HG03558 (cell line): ENCODE measurements at regions not wholly inside any gene's neighbourhood (a gene's known extent, or its start where the extent isn't known, plus 50 kb on each side); places are given as distances from the start of the nearest gene placed in this dataset.
"Not testable (repeated sequence)": the region's sequence is repeated elsewhere in the genome, so short reads cannot be mapped to it uniquely, and the experiment has no call there.

Experiments
- ATAC-seq: cut with Tn5 transposase; IDR thresholded peaks from one replicate; pipeline ENCODE4 v1.9.1; 2021; ENCODE audit warnings: moderate number of reproducible peaks; ENCODE audit not compliant: unreplicated experiment; ENCODE audit errors: extremely low read depth

- ATAC-seq, result no peak
Measured at GRCh38 chr1:81192647-81193642, 607.8 kb upstream of the ADGRL2 start.

GRCh38 chr1:81190003-81190402 lies 610.7 kb upstream of the ADGRL2 start:
- no peak for ATAC-seq

GRCh38 chr1:81187635-81188034 lies 613.1 kb upstream of the ADGRL2 start:
- no peak for ATAC-seq

GRCh38 chr1:81186261-81186660 lies 614.5 kb upstream of the ADGRL2 start:
- ATAC-seq, result no peak

- no peak for ATAC-seq
Measured at GRCh38 chr1:81183553-81183952, 617.2 kb upstream of the ADGRL2 start.

- ATAC-seq, result no peak
Measured at GRCh38 chr1:81183051-81183450, 617.7 kb upstream of the ADGRL2 start.

- ATAC-seq, result no peak
Measured at GRCh38 chr1:81179242-81179641, 621.5 kb upstream of the ADGRL2 start.

GRCh38 chr1:81178431-81179093 lies 622.2 kb upstream of the ADGRL2 start:
- ATAC-seq, result not testable (repeated sequence)

GRCh38 chr1:81174811-81175476 lies 625.8 kb upstream of the ADGRL2 start:
- no peak for ATAC-seq

GRCh38 chr1:81174052-81174451 lies 626.7 kb upstream of the ADGRL2 start:
- ATAC-seq, result no peak

- ATAC-seq, result no peak
Measured at GRCh38 chr1:81172483-81172882, 628.3 kb upstream of the ADGRL2 start.

- ATAC-seq, result no peak
Measured at GRCh38 chr1:81170721-81171120, 630.0 kb upstream of the ADGRL2 start.

GRCh38 chr1:81165963-81166362 lies 634.8 kb upstream of the ADGRL2 start:
- ATAC-seq, result no peak

- ATAC-seq, result no peak
Measured at GRCh38 chr1:81160696-81161095, 640.0 kb upstream of the ADGRL2 start.

- ATAC-seq, result no peak
Measured at GRCh38 chr1:81158592-81158991, 642.1 kb upstream of the ADGRL2 start.

GRCh38 chr1:81157686-81158085 lies 643.0 kb upstream of the ADGRL2 start:
- ATAC-seq, result no peak

GRCh38 chr1:81156887-81157286 lies 643.8 kb upstream of the ADGRL2 start:
- no peak for ATAC-seq

GRCh38 chr1:81155131-81155530 lies 645.6 kb upstream of the ADGRL2 start:
- ATAC-seq, result no peak

- no peak for ATAC-seq
Measured at GRCh38 chr1:81151206-81151605, 649.5 kb upstream of the ADGRL2 start.

- ATAC-seq, result no peak
Measured at GRCh38 chr1:81149649-81150325, 650.9 kb upstream of the ADGRL2 start.
